ENCODE measurements at regions not wholly inside any gene's neighbourhood (a gene's known extent, or its start where the extent isn't known, plus 50 kb on each side); places are given as distances from the start of the nearest gene placed in this dataset.
A peak's percentile ranks its signal among the peaks of the same experiment; 100 is the strongest.

DNA sequence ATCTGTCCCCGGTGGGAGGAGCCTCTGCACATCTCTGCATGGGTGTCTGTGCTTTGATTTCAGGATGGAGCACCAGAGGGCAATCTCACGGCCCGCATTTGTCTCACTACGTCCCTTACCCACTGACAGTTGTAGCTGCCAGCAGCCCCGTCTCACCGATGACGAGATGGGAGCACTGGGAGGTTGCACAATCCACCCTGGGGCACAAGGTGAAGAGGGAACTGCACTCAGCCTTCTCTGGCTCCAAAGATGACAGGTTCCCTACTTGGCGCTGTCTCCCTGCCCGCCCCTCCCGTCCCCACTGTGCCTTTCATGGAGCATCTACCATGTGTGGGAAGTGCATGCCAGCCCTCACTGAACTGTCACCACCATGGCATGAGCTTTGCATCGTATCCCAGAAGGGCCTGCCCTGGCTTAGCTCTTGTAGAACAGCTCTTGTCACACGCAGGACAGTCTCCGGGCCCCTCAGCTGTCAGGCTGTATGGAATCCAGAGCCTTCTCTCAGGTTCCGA is 99.9 kb upstream of the PMEPA1 start:
- no peaks in the 10 kb centered on the region for H3K36me3 ChIP-seq (ENCODE audit: control insufficient read depth, insufficient read depth, low read length)
- no peaks in the 10 kb centered on the region for H3K9me3 ChIP-seq (ENCODE audit: control insufficient read depth, low read length)
- H3K27ac ChIP-seq (ENCODE audit: low read depth, low read length, severe bottlenecking): peak overlapping the region; percentile 25
- peaks cover 19% of the 10 kb centered on the region for H3K4me1 ChIP-seq (ENCODE audit: control insufficient read depth, insufficient read depth, low read length, poor library complexity, severe bottlenecking)
- H3K4me3 ChIP-seq (ENCODE audit: extremely low read depth, insufficient read depth, low read length, poor library complexity, severe bottlenecking): no peak overlapping the region
- whole genome bisulfite sequencing, 2 experiments (ENCODE audit: insufficient coverage in 2 of 2): 88 to 93% methylated on average over 13 to 14 of the region's 14 CpGs

DNA sequence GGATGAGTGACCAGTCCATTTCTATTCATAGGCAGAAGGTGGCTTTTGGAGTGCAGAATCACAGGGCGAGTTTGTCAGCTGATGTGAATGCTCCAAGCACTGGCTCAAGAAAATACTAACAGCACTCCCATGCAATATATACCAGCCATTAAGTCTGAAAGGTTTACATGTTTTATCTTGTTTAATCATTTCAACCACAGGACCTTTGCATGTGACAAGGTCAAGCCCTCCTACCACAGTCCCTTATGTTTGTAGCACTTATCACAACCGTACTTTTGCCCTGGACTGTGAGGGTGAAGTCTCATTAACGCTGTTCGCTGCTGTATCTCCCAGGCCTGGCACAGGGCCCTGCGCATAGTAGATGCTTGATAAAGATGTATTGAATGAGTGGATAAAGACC is 99.3 kb upstream of the PMEPA1 start:
- no peaks in the 10 kb centered on the region for H3K9me3 ChIP-seq (ENCODE audit: control insufficient read depth, low read length)
- no peaks in the 10 kb centered on the region for H3K36me3 ChIP-seq (ENCODE audit: control insufficient read depth, insufficient read depth, low read length)
- WGBS, 2 experiments (ENCODE audit: insufficient coverage in 2 of 2): 96% methylated on average over 3 to 4 of the region's 5 CpGs
- H3K4me3 ChIP-seq (ENCODE audit: extremely low read depth, insufficient read depth, low read length, poor library complexity, severe bottlenecking): no peak overlapping the region
- no peak overlapping the region for H3K27ac ChIP-seq (ENCODE audit: low read depth, low read length, severe bottlenecking)
- peaks cover 19% of the 10 kb centered on the region for H3K4me1 ChIP-seq (ENCODE audit: control insufficient read depth, insufficient read depth, low read length, poor library complexity, severe bottlenecking)

DNA sequence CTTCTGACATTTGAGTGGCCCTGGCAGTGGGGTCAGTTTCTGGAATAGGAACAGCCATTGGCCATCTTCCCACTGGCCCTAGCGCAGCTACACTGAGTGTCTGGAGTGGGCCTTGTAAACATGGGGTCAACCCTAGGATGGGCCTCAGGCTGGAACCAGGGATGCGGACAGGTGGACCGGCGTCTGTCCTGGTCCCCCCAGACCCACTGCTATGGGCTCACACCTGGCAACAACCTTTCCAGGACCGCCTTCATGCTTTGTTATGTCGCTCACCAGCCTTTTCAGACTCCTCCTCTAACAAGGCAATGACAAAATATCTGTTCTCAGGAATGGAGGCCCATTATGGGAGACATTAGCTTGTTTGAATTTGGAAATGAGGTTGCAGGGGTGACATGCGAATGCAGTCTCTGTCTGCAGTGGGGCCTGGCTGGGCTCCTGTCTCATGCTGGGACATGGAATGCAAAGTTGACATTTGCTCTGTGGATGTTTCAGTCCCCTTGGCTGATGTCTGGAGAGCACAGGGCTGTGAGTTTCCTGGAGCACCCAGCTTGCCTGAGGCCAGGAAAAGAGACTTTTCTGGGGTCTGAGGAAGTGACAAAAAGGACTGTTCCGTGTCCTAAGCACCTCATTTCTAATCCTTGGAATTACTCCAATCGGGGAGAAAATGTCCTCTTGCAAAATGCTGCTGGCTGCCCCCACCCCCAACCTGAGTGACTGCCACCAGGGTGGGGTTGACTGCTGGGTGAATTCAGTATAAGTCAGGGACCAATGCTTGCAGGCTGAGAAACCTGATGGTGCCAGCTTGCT is 98.7 kb upstream of the PMEPA1 start:
- 72 to 81% methylated on average over 4 to 8 of the region's 9 CpGs for WGBS, 2 experiments (ENCODE audit: insufficient coverage in 2 of 2)
- no peaks in the 10 kb centered on the region for H3K36me3 ChIP-seq (ENCODE audit: control insufficient read depth, insufficient read depth, low read length)
- no peak overlapping the region for H3K27ac ChIP-seq (ENCODE audit: low read depth, low read length, severe bottlenecking)
- H3K4me3 ChIP-seq (ENCODE audit: extremely low read depth, insufficient read depth, low read length, poor library complexity, severe bottlenecking): no peak overlapping the region
- no peaks in the 10 kb centered on the region for H3K9me3 ChIP-seq (ENCODE audit: control insufficient read depth, low read length)
- H3K4me1 ChIP-seq (ENCODE audit: control insufficient read depth, insufficient read depth, low read length, poor library complexity, severe bottlenecking): peaks cover 19% of the 10 kb centered on the region

DNA sequence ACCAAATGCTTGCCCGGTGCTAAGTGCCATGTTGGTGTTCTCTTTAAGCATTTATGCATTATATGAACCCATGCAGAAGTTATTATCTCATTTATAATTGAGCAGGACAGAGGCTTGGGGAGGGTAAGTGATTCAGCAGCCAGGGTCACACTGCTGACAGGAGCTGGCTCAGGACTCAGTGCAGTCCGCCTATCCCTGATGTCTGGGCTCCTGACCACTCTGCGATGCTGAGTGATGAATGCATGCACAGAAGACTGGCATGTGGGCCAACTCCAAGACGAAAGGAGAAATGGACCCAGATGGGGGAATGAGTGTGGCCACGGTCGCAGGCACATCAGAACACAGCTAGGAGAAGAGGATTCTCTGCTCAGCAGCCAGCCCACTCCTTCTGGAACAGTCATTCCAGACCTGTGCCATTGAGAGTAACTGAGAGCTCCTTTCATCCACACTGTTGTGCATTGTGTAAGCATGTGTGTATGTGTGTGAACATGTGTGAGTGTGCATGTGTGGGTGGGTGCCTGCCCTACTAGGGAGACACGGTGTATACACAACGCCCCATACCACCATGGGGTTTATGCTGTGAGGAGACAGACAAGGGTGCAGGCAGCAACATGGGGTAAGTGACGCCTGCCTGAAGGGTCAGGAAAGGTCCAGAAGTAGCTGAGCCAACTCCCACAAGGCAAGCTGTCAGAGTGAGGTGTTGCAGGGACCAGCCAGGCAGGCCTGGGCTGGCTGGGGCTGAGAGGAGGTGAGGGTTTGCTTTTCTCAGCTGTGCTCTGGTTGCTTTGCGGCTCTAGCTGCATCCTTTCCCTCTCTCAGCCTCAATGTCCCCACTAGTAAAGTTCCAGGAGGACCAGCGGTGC is 97.8 kb upstream of the PMEPA1 start:
- Histone ChIP-seq H3K36me3 (ENCODE audit: control insufficient read depth, insufficient read depth, low read length) (no peaks in the 10 kb centered on the region), H3K4me3 (ENCODE audit: extremely low read depth, insufficient read depth, low read length, poor library complexity, severe bottlenecking) (no peak overlapping the region), H3K4me1 (ENCODE audit: control insufficient read depth, insufficient read depth, low read length, poor library complexity, severe bottlenecking) (peaks cover 19% of the 10 kb centered on the region), H3K9me3 (ENCODE audit: control insufficient read depth, low read length) (no peaks in the 10 kb centered on the region), H3K27ac (ENCODE audit: low read depth, low read length, severe bottlenecking) (no peak overlapping the region)
- WGBS, 2 experiments (ENCODE audit: insufficient coverage in 2 of 2): 87 to 91% methylated on average over 8 to 10 of the region's 11 CpGs

DNA sequence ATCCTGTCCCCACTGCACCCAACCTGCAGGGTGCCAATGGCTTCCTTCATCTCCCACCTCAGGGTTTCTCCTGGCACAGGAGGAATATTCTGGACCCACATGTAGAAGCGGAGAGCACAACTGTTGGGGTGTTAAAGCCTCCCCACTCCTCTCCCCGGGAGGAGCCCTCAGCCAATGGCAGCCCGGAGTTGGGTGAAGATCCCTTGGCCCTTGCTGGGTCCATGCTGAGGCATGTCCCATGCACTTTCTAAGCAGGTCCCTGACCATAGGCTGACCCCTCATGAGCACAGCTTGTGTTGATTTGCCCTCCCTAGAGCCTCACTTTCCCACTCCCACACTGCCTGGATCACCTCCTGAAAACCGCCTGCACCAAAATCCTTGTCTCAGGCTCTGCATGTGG is 97.2 kb upstream of the PMEPA1 start:
- Histone ChIP-seq H3K4me3 (ENCODE audit: extremely low read depth, insufficient read depth, low read length, poor library complexity, severe bottlenecking) (no peak overlapping the region), H3K27ac (ENCODE audit: low read depth, low read length, severe bottlenecking) (no peak overlapping the region), H3K9me3 (ENCODE audit: control insufficient read depth, low read length) (no peaks in the 10 kb centered on the region), H3K36me3 (ENCODE audit: control insufficient read depth, insufficient read depth, low read length) (no peaks in the 10 kb centered on the region), H3K4me1 (ENCODE audit: control insufficient read depth, insufficient read depth, low read length, poor library complexity, severe bottlenecking) (peaks cover 19% of the 10 kb centered on the region)
- 92 to 100% methylated on average over 3 to 4 of the region's 4 CpGs for WGBS, 2 experiments (ENCODE audit: insufficient coverage in 2 of 2)

DNA sequence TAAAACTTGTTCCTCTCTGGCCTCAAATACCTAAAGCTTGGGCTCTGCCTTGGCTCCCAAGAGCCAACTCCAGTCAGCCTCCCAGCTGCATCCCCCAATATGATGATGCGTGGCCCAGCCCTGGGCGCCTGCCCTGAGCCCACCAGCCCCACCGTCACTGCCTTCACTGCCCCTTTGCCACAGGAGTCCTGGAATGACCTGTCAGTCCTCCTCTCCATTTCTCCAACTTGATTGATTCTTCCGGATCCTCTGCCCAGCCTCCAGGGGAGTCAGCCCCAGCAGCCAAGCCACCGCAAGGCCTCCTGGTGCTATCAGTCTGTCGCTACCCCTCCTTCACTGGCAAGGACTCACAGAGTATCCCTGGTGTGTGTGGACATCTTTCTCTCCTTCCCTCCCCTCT is 96.7 kb upstream of the PMEPA1 start:
- 95 to 98% methylated on average over 5 of the region's 6 CpGs for WGBS, 2 experiments (ENCODE audit: insufficient coverage in 2 of 2)
- no peaks in the 10 kb centered on the region for H3K36me3 ChIP-seq (ENCODE audit: control insufficient read depth, insufficient read depth, low read length)
- H3K4me1 ChIP-seq (ENCODE audit: control insufficient read depth, insufficient read depth, low read length, poor library complexity, severe bottlenecking): peaks cover 16% of the 10 kb centered on the region
- H3K9me3 ChIP-seq (ENCODE audit: control insufficient read depth, low read length): no peaks in the 10 kb centered on the region
- H3K4me3 ChIP-seq (ENCODE audit: extremely low read depth, insufficient read depth, low read length, poor library complexity, severe bottlenecking): no peak overlapping the region
- no peak overlapping the region for H3K27ac ChIP-seq (ENCODE audit: low read depth, low read length, severe bottlenecking)

DNA sequence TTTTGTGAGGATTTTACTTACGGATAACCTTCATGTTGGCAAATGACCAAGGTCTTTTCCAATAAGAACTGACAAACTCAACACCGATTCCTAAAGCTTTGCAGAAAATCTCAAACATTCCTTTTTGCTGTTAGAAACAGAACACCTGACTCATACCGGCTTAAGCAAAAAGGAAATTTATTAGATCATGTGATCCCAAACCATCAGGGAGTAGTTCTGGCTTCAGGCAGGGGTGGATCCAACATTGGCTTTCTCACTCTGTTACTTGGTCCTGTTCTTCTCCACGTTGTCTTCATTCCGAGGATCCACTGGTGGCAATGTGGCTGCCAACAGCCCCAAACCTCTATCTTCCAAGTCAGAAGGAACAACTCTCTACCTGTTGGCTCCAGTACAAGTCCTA is 95.9 kb upstream of the PMEPA1 start:
- Histone ChIP-seq H3K9me3 (ENCODE audit: control insufficient read depth, low read length) (no peaks in the 10 kb centered on the region), H3K36me3 (ENCODE audit: control insufficient read depth, insufficient read depth, low read length) (no peaks in the 10 kb centered on the region), H3K4me1 (ENCODE audit: control insufficient read depth, insufficient read depth, low read length, poor library complexity, severe bottlenecking) (peaks cover 9% of the 10 kb centered on the region), H3K27ac (ENCODE audit: low read depth, low read length, severe bottlenecking) (no peak overlapping the region), H3K4me3 (ENCODE audit: extremely low read depth, insufficient read depth, low read length, poor library complexity, severe bottlenecking) (no peak overlapping the region)
- WGBS, 2 experiments (ENCODE audit: insufficient coverage in 2 of 2): 88 to 94% methylated on average over 3 to 4 of the region's 5 CpGs

DNA sequence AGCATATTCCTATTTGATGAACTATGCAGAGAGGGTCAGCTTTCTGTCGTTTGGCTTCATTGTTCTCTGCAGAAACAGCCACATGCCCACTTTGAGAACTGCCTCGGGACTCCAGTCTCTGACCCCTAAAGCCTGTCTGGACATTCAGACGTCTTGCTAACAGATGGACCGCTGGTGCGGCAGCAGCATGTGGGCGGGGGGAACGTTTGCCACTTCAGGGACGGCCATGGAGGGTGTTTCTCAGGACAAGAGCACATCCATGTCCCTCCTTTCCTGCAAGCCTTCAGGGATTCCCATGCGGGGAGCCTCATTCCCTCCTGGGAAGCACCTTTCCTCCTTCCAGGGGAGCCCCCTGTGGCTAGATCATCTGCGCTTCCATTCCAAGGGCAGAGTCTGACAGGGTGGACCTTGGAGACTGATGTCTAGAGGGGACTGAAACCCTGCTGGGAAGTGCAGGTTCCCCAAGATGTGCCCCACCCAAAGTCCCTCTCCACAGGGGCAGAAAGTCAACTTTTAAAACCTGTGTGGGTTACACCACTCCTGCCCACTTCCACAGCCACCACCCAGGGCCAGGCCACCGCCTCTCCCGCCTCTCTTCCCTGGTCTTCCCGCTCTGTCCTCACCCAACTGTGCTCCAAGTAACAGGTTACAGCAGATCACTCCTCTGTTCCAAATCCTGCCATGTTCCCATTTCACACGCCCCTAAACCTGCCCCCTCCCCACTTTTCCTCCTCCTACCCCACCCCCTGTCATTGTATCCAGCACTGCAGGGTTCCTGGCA is 94.8 kb upstream of the PMEPA1 start:
- 81 to 87% methylated on average over 12 to 13 of the region's 14 CpGs for WGBS, 2 experiments (ENCODE audit: insufficient coverage in 2 of 2)
- H3K27ac ChIP-seq (ENCODE audit: low read depth, low read length, severe bottlenecking): no peak overlapping the region
- no peaks in the 10 kb centered on the region for H3K36me3 ChIP-seq (ENCODE audit: control insufficient read depth, insufficient read depth, low read length)
- H3K4me3 ChIP-seq (ENCODE audit: extremely low read depth, insufficient read depth, low read length, poor library complexity, severe bottlenecking): no peak overlapping the region
- no peaks in the 10 kb centered on the region for H3K9me3 ChIP-seq (ENCODE audit: control insufficient read depth, low read length)
- no peaks in the 10 kb centered on the region for H3K4me1 ChIP-seq (ENCODE audit: control insufficient read depth, insufficient read depth, low read length, poor library complexity, severe bottlenecking)

DNA sequence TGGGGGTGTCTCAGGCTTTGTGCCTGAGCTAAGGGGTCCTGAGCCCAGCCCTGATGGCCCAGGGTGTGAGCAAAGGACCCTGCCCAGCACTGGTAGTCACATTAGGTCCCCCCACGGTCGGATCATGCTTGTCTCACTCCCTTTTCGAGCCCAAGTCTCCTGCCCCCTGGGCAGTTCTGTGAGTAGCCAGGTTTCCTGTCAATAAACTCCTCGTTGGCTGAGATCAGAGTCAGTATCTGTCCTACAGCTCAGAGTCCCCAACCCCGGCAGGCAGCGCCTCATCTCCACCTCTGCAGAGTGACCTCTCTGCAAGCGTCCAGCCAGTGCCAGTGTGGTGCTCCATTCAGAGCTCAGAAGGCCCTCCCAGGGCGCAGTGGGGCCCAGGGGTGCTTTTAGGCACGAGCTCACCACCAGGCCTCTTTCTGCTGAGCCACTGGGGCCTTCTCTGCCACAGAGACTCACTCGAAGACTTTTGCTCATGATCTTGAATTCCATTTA is 93.7 kb upstream of the PMEPA1 start:
- WGBS, 2 experiments (ENCODE audit: insufficient coverage in 2 of 2): 83 to 86% methylated on average over 9 to 10 of the region's 10 CpGs
- Histone ChIP-seq H3K36me3 (ENCODE audit: control insufficient read depth, insufficient read depth, low read length) (no peaks in the 10 kb centered on the region), H3K9me3 (ENCODE audit: control insufficient read depth, low read length) (no peaks in the 10 kb centered on the region), H3K27ac (ENCODE audit: low read depth, low read length, severe bottlenecking) (no peak overlapping the region), H3K4me3 (ENCODE audit: extremely low read depth, insufficient read depth, low read length, poor library complexity, severe bottlenecking) (no peak overlapping the region), H3K4me1 (ENCODE audit: control insufficient read depth, insufficient read depth, low read length, poor library complexity, severe bottlenecking) (no peaks in the 10 kb centered on the region)

DNA sequence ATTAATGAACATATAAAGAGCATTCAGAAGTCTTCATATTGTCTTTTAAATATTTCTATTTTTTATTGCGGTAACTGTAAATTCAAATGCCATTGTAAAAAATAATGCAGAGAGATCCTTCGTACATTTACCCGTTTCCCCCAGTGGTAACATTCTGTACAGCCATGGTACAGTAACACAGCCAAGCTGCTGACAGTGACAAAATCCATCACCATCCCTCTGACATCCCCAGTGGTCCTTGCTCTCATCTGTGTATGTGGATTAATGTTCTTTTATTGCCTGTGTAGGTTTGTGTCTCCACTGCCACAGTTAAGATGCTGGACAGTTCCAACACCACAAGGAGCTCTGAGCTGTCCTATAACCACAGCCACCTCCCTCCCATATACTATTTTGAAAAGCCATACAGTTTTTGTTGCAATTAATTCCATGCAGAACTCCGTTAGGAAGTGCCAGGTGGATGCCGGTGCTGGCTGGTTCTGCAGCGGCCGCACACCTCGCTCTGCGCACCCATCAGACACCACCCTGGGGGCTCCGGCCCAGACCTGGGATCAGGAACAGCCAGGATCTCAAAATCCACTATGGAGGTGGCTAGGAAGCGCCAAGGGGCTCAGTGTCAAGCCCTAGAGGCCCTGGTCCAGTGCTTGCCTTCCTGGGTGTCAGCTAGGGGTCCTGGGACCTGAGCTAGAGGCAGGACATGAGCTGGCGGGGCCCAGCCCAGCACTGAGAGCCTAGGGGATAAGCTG is 93.1 kb upstream of the PMEPA1 start:
- H3K4me1 ChIP-seq (ENCODE audit: control insufficient read depth, insufficient read depth, low read length, poor library complexity, severe bottlenecking): no peaks in the 10 kb centered on the region
- no peaks in the 10 kb centered on the region for H3K36me3 ChIP-seq (ENCODE audit: control insufficient read depth, insufficient read depth, low read length)
- no peaks in the 10 kb centered on the region for H3K9me3 ChIP-seq (ENCODE audit: control insufficient read depth, low read length)
- no peak overlapping the region for H3K27ac ChIP-seq (ENCODE audit: low read depth, low read length, severe bottlenecking)
- H3K4me3 ChIP-seq (ENCODE audit: extremely low read depth, insufficient read depth, low read length, poor library complexity, severe bottlenecking): no peak overlapping the region
- 90 to 96% methylated on average over 7 to 10 of the region's 12 CpGs for WGBS, 2 experiments (ENCODE audit: insufficient coverage in 2 of 2)
